Natural killer cell (primary cell): ENCODE measurements at regions not wholly inside any gene's neighbourhood (a gene's known extent, or its start where the extent isn't known, plus 50 kb on each side); places are given as distances from the start of the nearest gene placed in this dataset.
A peak's percentile ranks its signal among the peaks of the same experiment; 100 is the strongest.
"Not testable (repeated sequence)": the region's sequence is repeated elsewhere in the genome, so short reads cannot be mapped to it uniquely, and the experiment has no call there.

Source experiments
- ATAC-seq, 3 donors: fragments of 150-1000 bp in 2 of 3; fragments of 200-7000 bp in 1 of 3; cut with Tn5 transposase; 1 replicate in 1 of 3; 2 replicates in 2 of 3; pipeline ENCODE4 v1.10.0; 2021; ENCODE audit warnings: mild to moderate bottlenecking in 2 of 3, moderate library complexity in 2 of 3
- DNase-seq, 2 donors: peaks; one replicate each; pipeline versions ENCODE4 v3.0.0 to v3.0.0-alpha.2; 2013 to 2021; ENCODE audit warnings: mixed read lengths in 1 of 2
- H3K27ac ChIP-seq: one replicate; pipeline ENCODE4 v1.5.1; 2013; ENCODE audit warnings: mild to moderate bottlenecking, low read length
- H3K27me3 ChIP-seq: one replicate; pipeline ENCODE4 v1.6.1; 2013; ENCODE audit warnings: low read length; ENCODE audit not compliant: control insufficient read depth, insufficient read depth
- H3K36me3 ChIP-seq: one replicate; pipeline ENCODE4 v1.6.1; 2013; ENCODE audit warnings: low read length; ENCODE audit not compliant: control insufficient read depth, insufficient read depth
- H3K4me1 ChIP-seq: one replicate; pipeline ENCODE4 v1.6.1; 2013; ENCODE audit warnings: low read length; ENCODE audit not compliant: control insufficient read depth, insufficient read depth
- H3K4me3 ChIP-seq: one replicate; pipeline ENCODE4 v1.5.1; 2013; ENCODE audit warnings: low read length
- H3K9me3 ChIP-seq: one replicate; pipeline ENCODE4 v1.6.1; 2013; ENCODE audit warnings: low read length; ENCODE audit not compliant: control insufficient read depth, insufficient read depth
- H3K27ac Mint-ChIP-seq, 2 donors: one replicate each; pipeline ENCODE4 v1.8.0; 2022; ENCODE audit warnings: mild to moderate bottlenecking in 2 of 2, mixed read lengths in 2 of 2, moderate library complexity in 1 of 2
- H3K27me3 Mint-ChIP-seq, 2 donors: one replicate each; pipeline ENCODE4 v1.8.0; 2022; ENCODE audit warnings: low read depth in 2 of 2, mixed read lengths in 2 of 2
- H3K36me3 Mint-ChIP-seq: one replicate; pipeline ENCODE4 v1.8.0; 2022; ENCODE audit warnings: mixed read lengths
- H3K4me1 Mint-ChIP-seq, 2 donors: one replicate each; pipeline ENCODE4 v1.8.0; 2022; ENCODE audit warnings: mixed read lengths in 2 of 2
- H3K4me3 Mint-ChIP-seq: one replicate; pipeline ENCODE4 v1.8.0; 2022; ENCODE audit warnings: mild to moderate bottlenecking, moderate library complexity, mixed read lengths
- H3K9me3 Mint-ChIP-seq, 2 donors: one replicate each; pipeline ENCODE4 v1.8.0; 2022; ENCODE audit warnings: mixed read lengths in 2 of 2
- CTCF ChIP-seq: fragments of 200-600 bp; IDR thresholded peaks from one replicate; pipeline ENCODE4 v1.8.0; 2022; ENCODE audit warnings: antibody characterized with exemption
- WGBS: methylation state at CpG from one replicate; pipeline ENCODE4 v1.1.7; 2013; ENCODE audit warnings: missing lambda C conversion rate; ENCODE audit not compliant: insufficient coverage; 5-methylcytosine and 5-hydroxymethylcytosine counted together
- intact Hi-C: fragments of 100-400 bp; cut with micrococcal nuclease; formaldehyde crosslinking; loops from one replicate; pipeline ENCODE4 v1.14.2; 2022

- ATAC-seq (peak in 1 of 3 donors; percentile 30), DNase-seq (no peak)
- no peak overlapping the region for H3K27ac ChIP-seq
- WGBS, result 88% methylated on average over 3 of the region's 3 CpGs
- H3K36me3 ChIP-seq, result no peaks in the 10 kb centered on the region
- no peaks in the 10 kb centered on the region for H3K9me3 Mint-ChIP-seq
- H3K4me3 Mint-ChIP-seq, result no peak overlapping the region
- H3K27me3 ChIP-seq, result no peaks in the 10 kb centered on the region
- intact Hi-C loops, result no loop called here
- no peaks in the 10 kb centered on the region for H3K4me1 Mint-ChIP-seq
- H3K36me3 Mint-ChIP-seq, result no peaks in the 10 kb centered on the region
- no peaks in the 10 kb centered on the region for H3K9me3 ChIP-seq
- no peak for TF ChIP-seq CTCF
- H3K27me3 Mint-ChIP-seq, result no peaks in the 10 kb centered on the region
- no peak overlapping the region for H3K27ac Mint-ChIP-seq
- H3K4me3 ChIP-seq, result no peak overlapping the region
- H3K4me1 ChIP-seq, result no peaks in the 10 kb centered on the region
Measured at GRCh38 chr20:12838261-12838866, 170.4 kb upstream of the SPTLC3 start.

GRCh38 chr20:12847872-12848271, 160.9 kb upstream of the SPTLC3 start:
- no peak for ATAC-seq
- H3K4me3 Mint-ChIP-seq, result no peak overlapping the region

GRCh38 chr20:12849225-12849910, 159.4 kb upstream of the SPTLC3 start:
- intact Hi-C loops, result no loop called here
- H3K27ac Mint-ChIP-seq, result no peak overlapping the region
- 46% methylated on average over 8 of the region's 9 CpGs for WGBS
- no peak overlapping the region for H3K27ac ChIP-seq
- peaks cover 6% of the 10 kb centered on the region for H3K36me3 Mint-ChIP-seq
- no peak for TF ChIP-seq CTCF
- H3K9me3 ChIP-seq, result no peaks in the 10 kb centered on the region
- H3K4me3 ChIP-seq, result no peak overlapping the region
- DNase-seq (no peak), ATAC-seq (no peak)
- no peaks in the 10 kb centered on the region for H3K27me3 ChIP-seq
- H3K9me3 Mint-ChIP-seq, result peaks cover 4 to 6% of the 10 kb centered on the region in 2 donors
- H3K36me3 ChIP-seq, result no peaks in the 10 kb centered on the region
- H3K27me3 Mint-ChIP-seq, result peaks cover 3 to 24% of the 10 kb centered on the region in 2 donors
- H3K4me1 ChIP-seq, result no peaks in the 10 kb centered on the region
- no peaks in the 10 kb centered on the region for H3K4me1 Mint-ChIP-seq
- H3K4me3 Mint-ChIP-seq, result no peak overlapping the region

More at GRCh38 chr20:12847872-12848271, 160.9 kb upstream of the SPTLC3 start:
- Mint-ChIP-seq H3K27ac (no peak overlapping the region), H3K9me3 (peaks cover 0 to 3% of the 10 kb centered on the region in 2 donors), H3K4me1 (no peaks in the 10 kb centered on the region), H3K36me3 (peaks cover 1% of the 10 kb centered on the region), H3K27me3 (peaks cover 3 to 24% of the 10 kb centered on the region in 2 donors)
- TF ChIP-seq CTCF, result no peak
- intact Hi-C loops, result no loop called here
- no peak for DNase-seq
- H3K27me3 ChIP-seq, result no peaks in the 10 kb centered on the region
- no peaks in the 10 kb centered on the region for H3K9me3 ChIP-seq
- WGBS, result 88% methylated on average over 2 of the region's 2 CpGs
- H3K4me3 ChIP-seq, result no peak overlapping the region
- no peaks in the 10 kb centered on the region for H3K4me1 ChIP-seq
- H3K36me3 ChIP-seq, result no peaks in the 10 kb centered on the region
- no peak overlapping the region for H3K27ac ChIP-seq

- H3K27ac ChIP-seq, intact Hi-C loops, H3K4me3 Mint-ChIP-seq, H3K27ac Mint-ChIP-seq, ATAC-seq, H3K9me3 Mint-ChIP-seq, H3K4me1 Mint-ChIP-seq, H3K4me3 ChIP-seq, DNase-seq, H3K4me1 ChIP-seq, H3K36me3 Mint-ChIP-seq, H3K27me3 ChIP-seq, H3K9me3 ChIP-seq, H3K36me3 ChIP-seq, H3K27me3 Mint-ChIP-seq: not testable (repeated sequence)
- WGBS, result 93% methylated on average over 9 of the region's 9 CpGs
Measured at GRCh38 chr20:12857643-12858042, 151.1 kb upstream of the SPTLC3 start.
